ENCODE measurements at regions not wholly inside any gene's neighbourhood (a gene's known extent, or its start where the extent isn't known, plus 50 kb on each side); places are given as distances from the start of the nearest gene placed in this dataset.
A peak's percentile ranks its signal among the peaks of the same experiment; 100 is the strongest.

- no peak for TF ChIP-seq TOX (CRISPR knock-in tag; IDR thresholded peaks at IDR 0.05; ENCODE audit: borderline replicate concordance)
- TF ChIP-seq GLIS3 (CRISPR knock-in tag; IDR thresholded peaks at IDR 0.05), result no peak
- no peak for TF ChIP-seq CREB5 (CRISPR knock-in tag; IDR thresholded peaks at IDR 0.05; ENCODE audit: low read depth)
- no peak for TF ChIP-seq OSR1 (CRISPR knock-in tag; IDR thresholded peaks at IDR 0.05)
- TF ChIP-seq SNAI2 (CRISPR knock-in tag; IDR thresholded peaks at IDR 0.05), result no peak
These were observed 125.5 kb downstream of the NPY start (continued) for GRCh38 chr7:24409431-24410024.

- TF ChIP-seq ZNF565 (CRISPR knock-in tag; conservative IDR thresholded peaks at IDR 0.05; ENCODE audit: low read depth) (no peak), ZNF70 (CRISPR knock-in tag; IDR thresholded peaks at IDR 0.05) (no peak), PATZ1 (CRISPR knock-in tag; IDR thresholded peaks at IDR 0.05; ENCODE audit: borderline replicate concordance) (no peak), POU6F1 (CRISPR knock-in tag; IDR thresholded peaks at IDR 0.05; ENCODE audit: borderline replicate concordance, low read depth) (no peak), ZFP3 (CRISPR knock-in tag; IDR thresholded peaks at IDR 0.05) (no peak), ISL1 (CRISPR knock-in tag; IDR thresholded peaks at IDR 0.05) (no peak)
- ATAC-seq, result no peak
These were observed 127.2 kb downstream of the NPY start for GRCh38 chr7:24411226-24411625.

- no peak for TF ChIP-seq ARNTL (CRISPR knock-in tag; IDR thresholded peaks at IDR 0.05; ENCODE audit: borderline replicate concordance, low read depth)
- TF ChIP-seq OSR1 (CRISPR knock-in tag; IDR thresholded peaks at IDR 0.05), result no peak
- TF ChIP-seq ISL1 (CRISPR knock-in tag; IDR thresholded peaks at IDR 0.05), result no peak
- no peak for TF ChIP-seq RARB (CRISPR knock-in tag; IDR thresholded peaks at IDR 0.05)
- TF ChIP-seq ZNF565 (CRISPR knock-in tag; conservative IDR thresholded peaks at IDR 0.05; ENCODE audit: low read depth), result no peak
- no peak for TF ChIP-seq PPARA (CRISPR knock-in tag; IDR thresholded peaks at IDR 0.05; ENCODE audit: borderline replicate concordance)
- TF ChIP-seq SNAI2 (CRISPR knock-in tag; IDR thresholded peaks at IDR 0.05), result no peak
- no peak for TF ChIP-seq ZFP3 (CRISPR knock-in tag; IDR thresholded peaks at IDR 0.05)
- TF ChIP-seq ZC3H10 (CRISPR knock-in tag; IDR thresholded peaks at IDR 0.05), result no peak
- no peak for TF ChIP-seq CREB5 (CRISPR knock-in tag; IDR thresholded peaks at IDR 0.05; ENCODE audit: low read depth)
- no peak for TF ChIP-seq BACH2 (CRISPR knock-in tag; IDR thresholded peaks at IDR 0.05; ENCODE audit: borderline replicate concordance)
- no peak for TF ChIP-seq CSRNP3 (CRISPR knock-in tag; IDR thresholded peaks at IDR 0.05)
- ATAC-seq, result no peak
These were observed 133.6 kb downstream of the NPY start for GRCh38 chr7:24417526-24418120.

- ATAC-seq, result peak; percentile 76
- TF ChIP-seq RARB (CRISPR knock-in tag; IDR thresholded peaks at IDR 0.05) (no peak), OSR1 (CRISPR knock-in tag; IDR thresholded peaks at IDR 0.05) (no peak), TOX (CRISPR knock-in tag; IDR thresholded peaks at IDR 0.05; ENCODE audit: borderline replicate concordance) (no peak), TCF4 (CRISPR knock-in tag; IDR thresholded peaks at IDR 0.05; ENCODE audit: borderline replicate concordance) (no peak), ZNF565 (CRISPR knock-in tag; conservative IDR thresholded peaks at IDR 0.05; ENCODE audit: low read depth) (no peak), ZNF8 (CRISPR knock-in tag; IDR thresholded peaks at IDR 0.05) (no peak), BACH2 (CRISPR knock-in tag; IDR thresholded peaks at IDR 0.05; ENCODE audit: borderline replicate concordance) (no peak), ISL1 (CRISPR knock-in tag; IDR thresholded peaks at IDR 0.05) (no peak), TSHZ2 (CRISPR knock-in tag; IDR thresholded peaks at IDR 0.05) (no peak), ZC3H10 (CRISPR knock-in tag; IDR thresholded peaks at IDR 0.05) (no peak), ZFP30 (CRISPR knock-in tag; IDR thresholded peaks at IDR 0.05) (no peak), GLIS3 (CRISPR knock-in tag; IDR thresholded peaks at IDR 0.05) (no peak), SNAI2 (CRISPR knock-in tag; IDR thresholded peaks at IDR 0.05) (no peak), ARNTL (CRISPR knock-in tag; IDR thresholded peaks at IDR 0.05; ENCODE audit: borderline replicate concordance, low read depth) (no peak), CSRNP3 (CRISPR knock-in tag; IDR thresholded peaks at IDR 0.05) (no peak), CSDC2 (CRISPR knock-in tag; IDR thresholded peaks at IDR 0.05) (no peak)
These were observed 135.1 kb downstream of the NPY start for GRCh38 chr7:24419077-24419476.
